Astrocyte of the spinal cord (primary cell): ENCODE measurements at regions not wholly inside any gene's neighbourhood (a gene's known extent, or its start where the extent isn't known, plus 50 kb on each side); places are given as distances from the start of the nearest gene placed in this dataset.
"Not testable (repeated sequence)": the region's sequence is repeated elsewhere in the genome, so short reads cannot be mapped to it uniquely, and the experiment has no call there.

Experiments
- DNase-seq: peaks from one replicate; pipeline ENCODE4 v3.0.0; 2011; ENCODE audit warnings: low read depth, low spot score
- H3K4me3 ChIP-seq: 2 replicates; pipeline ENCODE4 v1.5.1; 2011; ENCODE audit warnings: low read depth, mild to moderate bottlenecking, low read length, moderate library complexity
- CTCF ChIP-seq: IDR thresholded peaks from 2 replicates; pipeline ENCODE4 v1.5.1; 2012; ENCODE audit warnings: low read depth, mild to moderate bottlenecking, low read length, inconsistent platforms
- in situ Hi-C: cut with HindIII; loops from 2 replicates; pipeline ENCODE4 v1.10.0; 2017; ENCODE audit warnings: low sequenced_read_pairs

- peak; percentile 35 for DNase-seq
- H3K4me3 ChIP-seq, result no peak overlapping the region
- TF ChIP-seq CTCF, result peak; percentile 68
- in situ Hi-C loops, result no loop called here
Observed at GRCh38 chr3:8324747-8325146, 176.9 kb upstream of the LMCD1 start.

GRCh38 chr3:8325306-8325705 lies 176.3 kb upstream of the LMCD1 start:
- TF ChIP-seq CTCF, result no peak
- DNase-seq, result no peak
- in situ Hi-C loops, result no loop called here
- no peak overlapping the region for H3K4me3 ChIP-seq

- DNase-seq, H3K4me3 ChIP-seq, in situ Hi-C loops: not testable (repeated sequence)
Observed at GRCh38 chr3:8325833-8326232, 175.8 kb upstream of the LMCD1 start.

GRCh38 chr3:8327739-8328138 lies 173.9 kb upstream of the LMCD1 start:
- DNase-seq, result no peak
- in situ Hi-C loops, result no loop called here
- no peak for TF ChIP-seq CTCF
- H3K4me3 ChIP-seq, result no peak overlapping the region

GRCh38 chr3:8328967-8329366 lies 172.7 kb upstream of the LMCD1 start:
- TF ChIP-seq CTCF, result no peak
- H3K4me3 ChIP-seq, result no peak overlapping the region
- DNase-seq, result peak; percentile 2
- in situ Hi-C loops, result no loop called here

- TF ChIP-seq CTCF, result no peak
- in situ Hi-C loops, result no loop called here
- H3K4me3 ChIP-seq, result no peak overlapping the region
- no peak for DNase-seq
Observed at GRCh38 chr3:8329598-8329997, 172.0 kb upstream of the LMCD1 start.

- TF ChIP-seq CTCF, result peak; percentile 35
- DNase-seq, result no peak
- no peak overlapping the region for H3K4me3 ChIP-seq
- in situ Hi-C loops, result no loop called here
Observed at GRCh38 chr3:8336456-8336855, 165.2 kb upstream of the LMCD1 start.
